CD14-positive monocyte (primary cell): ENCODE measurements at regions not wholly inside any gene's neighbourhood (a gene's known extent, or its start where the extent isn't known, plus 50 kb on each side); places are given as distances from the start of the nearest gene placed in this dataset.

Source experiments
- DNase-seq, 3 donors: peaks; one replicate each; pipeline ENCODE4 v3.0.0-alpha.2; 2011 to 2022
- H2AFZ ChIP-seq: 2 replicates; pipeline ENCODE4 v1.6.0; 2012; ENCODE audit warnings: mild to moderate bottlenecking, low read depth, low read length, inconsistent platforms; ENCODE audit not compliant: insufficient read depth, poor library complexity, severe bottlenecking
- H3K27ac ChIP-seq, 2 donors: 1 replicate in 1 of 2; 2 replicates in 1 of 2; pipeline ENCODE4 v1.5.1; 2012 to 2013; ENCODE audit warnings: low read length in 2 of 2, control low read depth in 1 of 2, inconsistent platforms in 1 of 2, low read depth in 1 of 2, mild to moderate bottlenecking in 1 of 2
- H3K27me3 ChIP-seq, 2 donors: one replicate each; pipeline versions ENCODE4 v1.6.0 to v1.6.1; 2011 to 2013; ENCODE audit warnings: low read length in 2 of 2; ENCODE audit not compliant: control insufficient read depth in 2 of 2, insufficient read depth in 2 of 2
- H3K36me3 ChIP-seq, 2 donors: replicated peaks in 1 of 2; 1 replicate in 1 of 2; 2 replicates in 1 of 2; pipeline versions ENCODE4 v1.5.1 to v1.6.1; 2012 to 2013; ENCODE audit warnings: low read length in 2 of 2, control low read depth in 1 of 2, inconsistent platforms in 1 of 2, mild to moderate bottlenecking in 1 of 2; ENCODE audit not compliant: insufficient read depth in 2 of 2, control insufficient read depth in 1 of 2
- H3K4me1 ChIP-seq, 2 donors: 1 replicate in 1 of 2; 2 replicates in 1 of 2; pipeline versions ENCODE4 v1.5.1 to v1.6.1; 2012 to 2013; ENCODE audit warnings: low read length in 2 of 2, control low read depth in 1 of 2, inconsistent platforms in 1 of 2, mild to moderate bottlenecking in 1 of 2, moderate library complexity in 1 of 2; ENCODE audit not compliant: insufficient read depth in 2 of 2, control insufficient read depth in 1 of 2
- H3K4me2 ChIP-seq: replicated peaks from 2 replicates; pipeline ENCODE3; 2012; ENCODE audit warnings: low read length, moderate library complexity, mild to moderate bottlenecking; ENCODE audit not compliant: poor library complexity, severe bottlenecking; ENCODE audit errors: extremely low read depth
- H3K4me3 ChIP-seq, 3 experiments: fragments of 200-600 bp in 1 of 3; sonication (generic) in 1 of 3; replicated peaks in 1 of 3; 1 replicate in 2 of 3; 2 replicates in 1 of 3; pipeline ENCODE4 v1.5.1; 2011 to 2013; ENCODE audit warnings: low read length in 3 of 3, mild to moderate bottlenecking in 3 of 3, control low read depth in 2 of 3, low read depth in 2 of 3, inconsistent platforms in 1 of 3, moderate library complexity in 1 of 3
- H3K79me2 ChIP-seq: 2 replicates; pipeline ENCODE4 v1.6.0; 2012; ENCODE audit warnings: mild to moderate bottlenecking, control low read depth, inconsistent platforms, low read length, moderate library complexity; ENCODE audit not compliant: insufficient read depth
- H3K9ac ChIP-seq: 2 replicates; pipeline ENCODE4 v1.6.0; 2017; ENCODE audit warnings: low read length, mild to moderate bottlenecking; ENCODE audit not compliant: insufficient read depth, poor library complexity, severe bottlenecking
- H3K9me3 ChIP-seq, 2 donors: replicated peaks in 1 of 2; 1 replicate in 1 of 2; 2 replicates in 1 of 2; pipeline versions ENCODE4 v1.5.1 to v1.6.1; 2012 to 2013; ENCODE audit warnings: low read length in 2 of 2, control low read depth in 1 of 2; ENCODE audit not compliant: control insufficient read depth in 1 of 2, insufficient read depth in 1 of 2
- H4K20me1 ChIP-seq: 2 replicates; pipeline ENCODE4 v1.6.0; 2012; ENCODE audit warnings: mild to moderate bottlenecking, low read length, control low read depth, moderate library complexity; ENCODE audit not compliant: insufficient read depth
- H3K27ac Mint-ChIP-seq, 7 donors: one replicate each; pipeline ENCODE4 v1.8.0; 2020; ENCODE audit warnings: mild to moderate bottlenecking in 7 of 7, mixed read lengths in 7 of 7, moderate library complexity in 6 of 7, inconsistent platforms in 2 of 7
- H3K27me3 Mint-ChIP-seq, 3 donors: one replicate each; pipeline ENCODE4 v1.8.0; 2021 to 2022; ENCODE audit warnings: low read depth in 3 of 3, mild to moderate bottlenecking in 3 of 3, mixed read lengths in 3 of 3, moderate library complexity in 3 of 3, inconsistent platforms in 1 of 3
- H3K36me3 Mint-ChIP-seq, 2 donors: one replicate each; pipeline ENCODE4 v1.8.0; 2020; ENCODE audit warnings: mixed read lengths in 2 of 2, inconsistent platforms in 1 of 2, mild to moderate bottlenecking in 1 of 2
- H3K4me1 Mint-ChIP-seq: one replicate; pipeline ENCODE4 v1.8.0; 2020; ENCODE audit warnings: mild to moderate bottlenecking, mixed read lengths
- H3K4me3 Mint-ChIP-seq, 2 donors: one replicate each; pipeline ENCODE4 v1.8.0; 2020; ENCODE audit warnings: mild to moderate bottlenecking in 2 of 2, mixed read lengths in 2 of 2, moderate library complexity in 1 of 2
- H3K9me3 Mint-ChIP-seq, 7 donors: one replicate each; pipeline ENCODE4 v1.8.0; 2020 to 2022; ENCODE audit warnings: mixed read lengths in 7 of 7, mild to moderate bottlenecking in 6 of 7, moderate library complexity in 6 of 7, inconsistent platforms in 2 of 7
- CTCF ChIP-seq: fragments of 200-600 bp; IDR thresholded peaks from one replicate; pipeline ENCODE4 v1.8.0; 2022; ENCODE audit warnings: antibody characterized with exemption, mild to moderate bottlenecking
- WGBS: methylation state at CpG from one replicate; pipeline ENCODE4 v1.1.5; 2013; ENCODE audit warnings: missing lambda C conversion rate; ENCODE audit not compliant: insufficient coverage; 5-methylcytosine and 5-hydroxymethylcytosine counted together
- intact Hi-C, 2 donors: fragments of 100-400 bp; cut with micrococcal nuclease; formaldehyde crosslinking; loops; one replicate each; pipeline versions ENCODE4 v1.15.0 to v1.15.1; 2023

- H3K4me3 ChIP-seq, result no peak overlapping the region
- no peaks in the 10 kb centered on the region for H4K20me1 ChIP-seq
- no peaks in the 10 kb centered on the region for H3K27me3 ChIP-seq
- intact Hi-C loops, result no loop called here
- 100% methylated on average over 3 of the region's 6 CpGs for WGBS
- no peak overlapping the region for H2AFZ ChIP-seq
- no peak overlapping the region for H3K27ac ChIP-seq
- no peak for TF ChIP-seq CTCF
- no peak overlapping the region for H3K9ac ChIP-seq
- no peaks in the 10 kb centered on the region for H3K79me2 ChIP-seq
- Mint-ChIP-seq H3K9me3 (peaks cover 0 to 3% (median 0%) of the 10 kb centered on the region in 7 donors), H3K27ac (no peak overlapping the region), H3K36me3 (no peaks in the 10 kb centered on the region), H3K27me3 (peaks cover 0 to 2% (median 2%) of the 10 kb centered on the region in 3 donors), H3K4me1 (no peaks in the 10 kb centered on the region), H3K4me3 (no peak overlapping the region)
- no peak for DNase-seq
- no peaks in the 10 kb centered on the region for H3K4me1 ChIP-seq
- H3K36me3 ChIP-seq, result no peaks in the 10 kb centered on the region
- H3K4me2 ChIP-seq, result no peak overlapping the region
- no peaks in the 10 kb centered on the region for H3K9me3 ChIP-seq
Observed at GRCh38 chr1:4124631-4125145, 224.6 kb upstream of the C1orf174 start.

GRCh38 chr1:4126251-4126650 lies 226.2 kb upstream of the C1orf174 start:
- no peak for TF ChIP-seq CTCF
- Mint-ChIP-seq H3K36me3 (no peaks in the 10 kb centered on the region), H3K27me3 (peaks cover 2 to 4% (median 2%) of the 10 kb centered on the region in 3 donors), H3K4me1 (no peaks in the 10 kb centered on the region), H3K27ac (no peak overlapping the region), H3K9me3 (peaks cover 0 to 3% (median 0%) of the 10 kb centered on the region in 7 donors), H3K4me3 (no peak overlapping the region)
- Histone ChIP-seq H3K79me2 (no peaks in the 10 kb centered on the region), H3K4me3 (no peak overlapping the region), H2AFZ (no peak overlapping the region), H3K36me3 (no peaks in the 10 kb centered on the region), H4K20me1 (no peaks in the 10 kb centered on the region), H3K4me1 (no peaks in the 10 kb centered on the region), H3K27ac (no peak overlapping the region), H3K9me3 (no peaks in the 10 kb centered on the region), H3K9ac (no peak overlapping the region), H3K27me3 (no peaks in the 10 kb centered on the region), H3K4me2 (no peak overlapping the region)
- DNase-seq, result no peak
- WGBS, result 95% methylated on average over 3 of the region's 9 CpGs
- intact Hi-C loops, result no loop called here
